Peyer's patch (tissue), 4 donors: ENCODE measurements at regions not wholly inside any gene's neighbourhood (a gene's known extent, or its start where the extent isn't known, plus 50 kb on each side); places are given as distances from the start of the nearest gene placed in this dataset.
"Not testable (repeated sequence)": the region's sequence is repeated elsewhere in the genome, so short reads cannot be mapped to it uniquely, and the experiment has no call there.

Experiments used
- CTCF ChIP-seq, 6 experiments: fragments of 450-650 bp in 4 of 6; fragments of 200-600 bp in 2 of 6; sonication (generic) in 1 of 6; IDR thresholded peaks; one replicate each; pipeline ENCODE4 v1.5.1; 2017 to 2019; ENCODE audit warnings: antibody characterized with exemption in 6 of 6, mild to moderate bottlenecking in 3 of 6, moderate library complexity in 1 of 6
- POLR2A ChIP-seq, 2 donors: fragments of 450-650 bp; IDR thresholded peaks; one replicate each; pipeline ENCODE4 v1.5.1; 2017; ENCODE audit warnings: antibody characterized with exemption in 2 of 2, mild to moderate bottlenecking in 2 of 2, moderate library complexity in 2 of 2

- not testable (repeated sequence) for TF ChIP-seq CTCF, POLR2A (IDR thresholded peaks at IDR 0.05)
Observed at GRCh38 chr15:44841762-44842161, 105.4 kb downstream of the TRIM69 start.
